ENCODE measurements at regions not wholly inside any gene's neighbourhood (a gene's known extent, or its start where the extent isn't known, plus 50 kb on each side); places are given as distances from the start of the nearest gene placed in this dataset.

GRCh38 chr4:188573104-188573503, 433.9 kb downstream of the TRIML1 start:
- FAIRE-seq, result no peak

- FAIRE-seq, result no peak
These were observed 439.4 kb downstream of the TRIML1 start for GRCh38 chr4:188578657-188579056.

- no peak for FAIRE-seq
These were observed 456.8 kb downstream of the TRIML1 start for GRCh38 chr4:188596021-188596420.

GRCh38 chr4:188603646-188604045, 464.4 kb downstream of the TRIML1 start:
- FAIRE-seq, result no peak

- no peak for FAIRE-seq
These were observed 467.4 kb downstream of the TRIML1 start for GRCh38 chr4:188606635-188607034.

- no peak for FAIRE-seq
These were observed 471.9 kb downstream of the TRIML1 start for GRCh38 chr4:188611143-188611542.

GRCh38 chr4:188612659-188613058, 473.4 kb downstream of the TRIML1 start:
- no peak for FAIRE-seq

GRCh38 chr4:188613976-188614375, 474.7 kb downstream of the TRIML1 start:
- no peak for FAIRE-seq

GRCh38 chr4:188619456-188620149, 480.4 kb downstream of the TRIML1 start:
- no peak for FAIRE-seq

- no peak for FAIRE-seq
These were observed 481.4 kb downstream of the TRIML1 start for GRCh38 chr4:188620608-188621007.

- FAIRE-seq, result no peak
These were observed 484.1 kb downstream of the TRIML1 start for GRCh38 chr4:188623314-188623854.

- no peak for FAIRE-seq
These were observed 485.1 kb downstream of the TRIML1 start for GRCh38 chr4:188624370-188624769.

GRCh38 chr4:188627892-188628291, 488.7 kb downstream of the TRIML1 start:
- no peak for FAIRE-seq

GRCh38 chr4:188639479-188640100, 500.3 kb downstream of the TRIML1 start:
- no peak for FAIRE-seq

GRCh38 chr4:188647820-188648370, 508.7 kb downstream of the TRIML1 start:
- FAIRE-seq, result no peak

GRCh38 chr4:188649635-188650034, 510.4 kb downstream of the TRIML1 start:
- FAIRE-seq, result no peak

- FAIRE-seq, result no peak
These were observed 511.3 kb downstream of the TRIML1 start for GRCh38 chr4:188650516-188650915.

GRCh38 chr4:188657365-188657764, 518.1 kb downstream of the TRIML1 start:
- no peak for FAIRE-seq

GRCh38 chr4:188658958-188659522, 519.8 kb downstream of the TRIML1 start:
- FAIRE-seq, result no peak

GRCh38 chr4:188660796-188661195, 521.6 kb downstream of the TRIML1 start:
- no peak for FAIRE-seq

- no peak for FAIRE-seq
These were observed 522.3 kb downstream of the TRIML1 start for GRCh38 chr4:188661502-188661901.

- no peak for FAIRE-seq
These were observed 524.1 kb downstream of the TRIML1 start for GRCh38 chr4:188663369-188663768.
